Thyroid gland (tissue), 4 donors: ENCODE measurements at regions not wholly inside any gene's neighbourhood (a gene's known extent, or its start where the extent isn't known, plus 50 kb on each side); places are given as distances from the start of the nearest gene placed in this dataset.

Experiments
- POLR2A ChIP-seq, 2 donors: fragments of 450-650 bp; IDR thresholded peaks; one replicate each; pipeline ENCODE4 v1.6.1; 2017; ENCODE audit warnings: antibody characterized with exemption in 2 of 2, mild to moderate bottlenecking in 2 of 2, moderate library complexity in 1 of 2
- TF ChIP-seq, protein P1 (sequence below), 6 experiments: fragments of 200-600 bp in 3 of 6; fragments of 450-650 bp in 3 of 6; sonication (generic) in 3 of 6; IDR thresholded peaks; one replicate each; pipeline ENCODE4 v1.5.1; 2016 to 2019; ENCODE audit warnings: antibody characterized with exemption in 6 of 6, mild to moderate bottlenecking in 2 of 6, inconsistent platforms in 1 of 6, moderate library complexity in 1 of 6

DNA sequence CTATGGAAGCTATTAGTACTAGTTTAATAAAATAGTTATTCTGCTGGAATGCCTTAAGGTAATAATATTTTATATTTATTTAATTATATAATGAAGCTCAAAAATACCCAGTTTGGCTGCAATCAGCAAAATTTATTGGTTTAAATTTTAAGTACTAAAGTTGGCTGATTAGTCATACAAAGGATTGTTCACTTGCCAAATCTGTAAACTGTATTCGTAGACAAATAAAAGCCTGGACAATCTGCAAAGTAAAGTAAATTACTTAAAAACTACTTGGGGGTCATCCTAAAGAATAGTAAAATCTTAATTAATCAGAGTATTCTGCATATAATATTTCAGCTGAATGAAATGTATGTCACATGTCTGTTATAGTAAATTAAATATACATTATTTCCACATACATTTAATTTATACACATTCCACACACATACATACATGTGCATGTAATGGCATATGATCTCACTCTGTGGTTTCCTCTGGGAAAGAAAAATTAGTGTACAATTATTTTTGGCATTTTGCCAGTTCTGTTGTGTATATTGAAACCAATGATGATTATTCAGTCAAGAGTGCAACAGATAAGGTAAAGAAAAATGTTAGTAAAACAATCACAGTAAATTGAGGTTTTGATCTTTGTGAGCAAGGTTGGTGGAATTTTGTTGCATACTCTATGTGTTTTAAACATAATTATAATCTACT lies 455.9 kb downstream of the CDH9 start:
- TF ChIP-seq, protein P1, sequence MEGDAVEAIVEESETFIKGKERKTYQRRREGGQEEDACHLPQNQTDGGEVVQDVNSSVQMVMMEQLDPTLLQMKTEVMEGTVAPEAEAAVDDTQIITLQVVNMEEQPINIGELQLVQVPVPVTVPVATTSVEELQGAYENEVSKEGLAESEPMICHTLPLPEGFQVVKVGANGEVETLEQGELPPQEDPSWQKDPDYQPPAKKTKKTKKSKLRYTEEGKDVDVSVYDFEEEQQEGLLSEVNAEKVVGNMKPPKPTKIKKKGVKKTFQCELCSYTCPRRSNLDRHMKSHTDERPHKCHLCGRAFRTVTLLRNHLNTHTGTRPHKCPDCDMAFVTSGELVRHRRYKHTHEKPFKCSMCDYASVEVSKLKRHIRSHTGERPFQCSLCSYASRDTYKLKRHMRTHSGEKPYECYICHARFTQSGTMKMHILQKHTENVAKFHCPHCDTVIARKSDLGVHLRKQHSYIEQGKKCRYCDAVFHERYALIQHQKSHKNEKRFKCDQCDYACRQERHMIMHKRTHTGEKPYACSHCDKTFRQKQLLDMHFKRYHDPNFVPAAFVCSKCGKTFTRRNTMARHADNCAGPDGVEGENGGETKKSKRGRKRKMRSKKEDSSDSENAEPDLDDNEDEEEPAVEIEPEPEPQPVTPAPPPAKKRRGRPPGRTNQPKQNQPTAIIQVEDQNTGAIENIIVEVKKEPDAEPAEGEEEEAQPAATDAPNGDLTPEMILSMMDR (IDR thresholded peaks at IDR 0.05): no peak
- TF ChIP-seq POLR2A (IDR thresholded peaks at IDR 0.05): no peak
